Muscle of leg (tissue), 3 donors: ENCODE measurements at regions not wholly inside any gene's neighbourhood (a gene's known extent, or its start where the extent isn't known, plus 50 kb on each side); places are given as distances from the start of the nearest gene placed in this dataset.

ENCODE experiments used
- DNase-seq: peaks from one replicate; pipeline ENCODE4 v3.0.0; 2013
- H3K27ac ChIP-seq: one replicate; pipeline ENCODE4 v1.5.1; 2013; ENCODE audit warnings: mild to moderate bottlenecking, low read length, control low read depth
- H3K27me3 ChIP-seq: one replicate; pipeline ENCODE4 v1.6.1; 2013; ENCODE audit warnings: low read length; ENCODE audit not compliant: control insufficient read depth, insufficient read depth
- H3K36me3 ChIP-seq: one replicate; pipeline ENCODE4 v1.6.1; 2013; ENCODE audit warnings: low read length; ENCODE audit not compliant: control insufficient read depth, insufficient read depth
- H3K4me1 ChIP-seq: one replicate; pipeline ENCODE4 v1.6.1; 2013; ENCODE audit warnings: low read length; ENCODE audit not compliant: control insufficient read depth, insufficient read depth
- H3K4me3 ChIP-seq: one replicate; pipeline ENCODE4 v1.5.1; 2013; ENCODE audit warnings: low read length, control low read depth
- H3K9me3 ChIP-seq: replicated peaks from 2 replicates; pipeline ENCODE4 v1.6.1; 2013; ENCODE audit warnings: low read depth, low read length; ENCODE audit not compliant: control insufficient read depth
- WGBS: methylation state at CpG from one replicate; pipeline ENCODE4 v1.1.5; 2013; ENCODE audit warnings: missing lambda C conversion rate; ENCODE audit not compliant: insufficient coverage; 5-methylcytosine and 5-hydroxymethylcytosine counted together

DNA sequence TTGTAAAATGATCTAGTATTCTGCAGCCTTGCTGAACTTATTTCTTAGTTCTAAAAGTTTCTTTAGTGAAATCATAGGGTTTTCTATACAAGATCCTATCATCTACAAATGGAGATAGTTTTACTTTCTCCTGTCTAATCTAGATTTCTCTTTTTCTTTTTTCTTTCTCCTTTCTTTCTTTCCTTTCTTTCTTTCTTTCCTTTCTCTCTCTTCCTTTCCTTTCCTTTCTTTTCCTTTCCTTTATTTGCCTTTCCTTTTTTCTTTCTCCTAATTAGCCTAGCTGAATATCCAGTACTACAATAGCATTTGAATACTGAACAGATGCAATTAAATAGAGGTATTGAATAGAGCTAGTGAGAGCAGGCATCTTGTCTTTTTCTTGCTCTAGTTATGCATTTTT is 186.6 kb upstream of the SPAG17 start:
- H3K4me3 ChIP-seq: no peak overlapping the region
- no peak for DNase-seq
- H3K27ac ChIP-seq: no peak overlapping the region
- H3K9me3 ChIP-seq: peaks cover 7% of the 10 kb centered on the region
- H3K27me3 ChIP-seq: no peaks in the 10 kb centered on the region
- no peaks in the 10 kb centered on the region for H3K4me1 ChIP-seq
- H3K36me3 ChIP-seq: no peaks in the 10 kb centered on the region

DNA sequence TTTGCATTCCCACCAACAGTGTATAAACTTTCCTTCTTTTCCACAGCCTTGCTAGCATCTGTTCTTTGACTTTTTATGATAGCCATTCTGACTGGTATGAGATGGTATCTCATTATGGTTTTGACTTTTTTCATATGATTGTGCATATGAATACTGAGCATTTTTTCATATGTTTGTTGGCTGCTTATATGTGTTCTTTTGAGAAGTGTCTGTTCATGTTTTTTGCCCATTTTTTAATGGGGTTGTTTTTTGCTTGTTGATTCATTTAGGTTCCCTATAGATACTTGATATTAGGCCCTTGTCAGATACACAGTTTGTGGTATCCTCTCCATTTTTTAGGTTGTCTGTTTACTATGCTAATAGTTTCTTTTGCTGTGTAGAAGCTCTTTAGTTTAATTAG is 185.8 kb upstream of the SPAG17 start:
- Histone ChIP-seq H3K4me3 (no peak overlapping the region), H3K27me3 (no peaks in the 10 kb centered on the region), H3K36me3 (no peaks in the 10 kb centered on the region), H3K27ac (no peak overlapping the region), H3K4me1 (no peaks in the 10 kb centered on the region), H3K9me3 (peaks cover 7% of the 10 kb centered on the region)
- DNase-seq: no peak

GRCh38 chr1:118366286-118366685 is 181.3 kb upstream of the SPAG17 start:
- WGBS: no CpG with 5 or more reads among the region's 1 CpG
- H3K4me3 ChIP-seq: no peak overlapping the region
- DNase-seq: peak; percentile 53
- H3K27me3 ChIP-seq: no peaks in the 10 kb centered on the region
- H3K4me1 ChIP-seq: no peaks in the 10 kb centered on the region
- H3K27ac ChIP-seq: no peak overlapping the region
- no peaks in the 10 kb centered on the region for H3K36me3 ChIP-seq
- H3K9me3 ChIP-seq: peaks cover 26% of the 10 kb centered on the region

GRCh38 chr1:118364882-118365281 is 179.9 kb upstream of the SPAG17 start:
- H3K9me3 ChIP-seq: peaks cover 19% of the 10 kb centered on the region

GRCh38 chr1:118363396-118363795 is 178.4 kb upstream of the SPAG17 start:
- DNase-seq: no peak
- H3K4me1 ChIP-seq: no peaks in the 10 kb centered on the region
- H3K9me3 ChIP-seq: peaks cover 19% of the 10 kb centered on the region
- H3K36me3 ChIP-seq: no peaks in the 10 kb centered on the region
- no CpG with 5 or more reads among the region's 1 CpG for WGBS
- H3K27me3 ChIP-seq: no peaks in the 10 kb centered on the region
- no peak overlapping the region for H3K27ac ChIP-seq
- no peak overlapping the region for H3K4me3 ChIP-seq

More at GRCh38 chr1:118364882-118365281, 179.9 kb upstream of the SPAG17 start:
- Histone ChIP-seq H3K4me3 (no peak overlapping the region), H3K4me1 (no peaks in the 10 kb centered on the region), H3K36me3 (no peaks in the 10 kb centered on the region), H3K27ac (no peak overlapping the region), H3K27me3 (no peaks in the 10 kb centered on the region)
- no CpG with 5 or more reads among the region's 1 CpG for WGBS
- no peak for DNase-seq

DNA sequence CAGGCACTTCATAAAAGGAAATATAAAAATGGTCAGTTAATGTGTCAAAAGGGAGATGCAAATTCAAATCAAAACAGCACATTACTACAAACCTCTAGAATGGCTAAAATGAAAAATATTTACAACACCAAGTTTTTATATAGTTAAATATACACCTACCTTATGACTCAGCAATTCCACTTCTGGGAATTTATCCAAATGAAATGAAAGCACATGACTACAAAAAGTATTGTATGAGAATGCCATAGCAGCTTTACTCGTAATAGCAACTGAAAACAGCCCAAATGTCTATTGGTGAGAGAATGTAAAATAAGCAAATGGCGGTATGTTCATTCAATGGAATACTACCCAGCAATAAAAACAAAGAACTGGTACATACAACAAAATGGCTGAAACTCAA is 175.8 kb upstream of the SPAG17 start:
- DNase-seq: no peak
- WGBS: no CpG with 5 or more reads among the region's 2 CpGs
- Histone ChIP-seq H3K4me1 (no peaks in the 10 kb centered on the region), H3K9me3 (peaks cover 19% of the 10 kb centered on the region), H3K27me3 (no peaks in the 10 kb centered on the region), H3K4me3 (no peak overlapping the region), H3K36me3 (no peaks in the 10 kb centered on the region), H3K27ac (no peak overlapping the region)

- H3K36me3 ChIP-seq: no peaks in the 10 kb centered on the region
- DNase-seq: no peak
- no peak overlapping the region for H3K4me3 ChIP-seq
- no peaks in the 10 kb centered on the region for H3K4me1 ChIP-seq
- 83% methylated on average over 1 of the region's 3 CpGs for WGBS
- H3K27ac ChIP-seq: no peak overlapping the region
- no peaks in the 10 kb centered on the region for H3K9me3 ChIP-seq
- no peaks in the 10 kb centered on the region for H3K27me3 ChIP-seq
Measured at GRCh38 chr1:118346936-118347335, 161.9 kb upstream of the SPAG17 start.

GRCh38 chr1:118340928-118341910 is 156.2 kb upstream of the SPAG17 start:
- DNase-seq: peak; percentile 31
- no peak overlapping the region for H3K4me3 ChIP-seq
- WGBS: 52% methylated on average over 2 of the region's 5 CpGs
- H3K27me3 ChIP-seq: no peaks in the 10 kb centered on the region
- H3K36me3 ChIP-seq: no peaks in the 10 kb centered on the region
- H3K4me1 ChIP-seq: peaks cover 8% of the 10 kb centered on the region
- H3K27ac ChIP-seq: no peak overlapping the region
- H3K9me3 ChIP-seq: no peaks in the 10 kb centered on the region

- peaks cover 18% of the 10 kb centered on the region for H3K4me1 ChIP-seq
- H3K27ac ChIP-seq: no peak overlapping the region
- WGBS: no CpG with 5 or more reads among the region's 4 CpGs
Measured at GRCh38 chr1:118339400-118340124, 154.5 kb upstream of the SPAG17 start.

GRCh38 chr1:118338936-118339335 is 153.9 kb upstream of the SPAG17 start:
- Histone ChIP-seq H3K4me1 (peaks cover 19% of the 10 kb centered on the region), H3K36me3 (no peaks in the 10 kb centered on the region), H3K9me3 (no peaks in the 10 kb centered on the region), H3K27me3 (no peaks in the 10 kb centered on the region), H3K27ac (no peak overlapping the region), H3K4me3 (no peak overlapping the region)
- WGBS: 27% methylated on average over 3 of the region's 3 CpGs
- peak; percentile 54 for DNase-seq

More at GRCh38 chr1:118339400-118340124, 154.5 kb upstream of the SPAG17 start:
- no peak overlapping the region for H3K4me3 ChIP-seq
- H3K36me3 ChIP-seq: no peaks in the 10 kb centered on the region
- no peaks in the 10 kb centered on the region for H3K9me3 ChIP-seq
- H3K27me3 ChIP-seq: no peaks in the 10 kb centered on the region
- DNase-seq: no peak
